GM19468 (cell line): ENCODE measurements at regions not wholly inside any gene's neighbourhood (a gene's known extent, or its start where the extent isn't known, plus 50 kb on each side); places are given as distances from the start of the nearest gene placed in this dataset.

ENCODE experiments used
- ATAC-seq: cut with Tn5 transposase; IDR thresholded peaks from one replicate; pipeline ENCODE4 v1.9.1; 2021; ENCODE audit warnings: mild to moderate bottlenecking, moderate library complexity, moderate number of reproducible peaks; ENCODE audit not compliant: unreplicated experiment; ENCODE audit errors: extremely low read depth

- no peak for ATAC-seq
These were observed 272.7 kb downstream of the SS18 start for GRCh38 chr18:25817546-25818237.

GRCh38 chr18:25815659-25816058, 274.8 kb downstream of the SS18 start:
- no peak for ATAC-seq

GRCh38 chr18:25814841-25815458, 275.5 kb downstream of the SS18 start:
- peak; percentile 82 for ATAC-seq

GRCh38 chr18:25813110-25813509, 277.3 kb downstream of the SS18 start:
- no peak for ATAC-seq

GRCh38 chr18:25810736-25811135, 279.7 kb downstream of the SS18 start:
- no peak for ATAC-seq

GRCh38 chr18:25805939-25806338, 284.5 kb downstream of the SS18 start:
- no peak for ATAC-seq

- ATAC-seq, result no peak
These were observed 285.1 kb downstream of the SS18 start for GRCh38 chr18:25805323-25805722.

- no peak for ATAC-seq
These were observed 291.2 kb downstream of the SS18 start for GRCh38 chr18:25799231-25799630.

GRCh38 chr18:25798046-25798445, 292.4 kb downstream of the SS18 start:
- no peak for ATAC-seq

GRCh38 chr18:25795213-25795612, 295.2 kb downstream of the SS18 start:
- no peak for ATAC-seq

- no peak for ATAC-seq
These were observed 303.1 kb downstream of the SS18 start for GRCh38 chr18:25787276-25787675.

- no peak for ATAC-seq
These were observed 303.7 kb downstream of the SS18 start for GRCh38 chr18:25786758-25787157.

GRCh38 chr18:25780105-25780504, 310.3 kb downstream of the SS18 start:
- ATAC-seq, result no peak

- no peak for ATAC-seq
These were observed 318.6 kb downstream of the SS18 start for GRCh38 chr18:25771796-25772195.

- no peak for ATAC-seq
These were observed 325.6 kb downstream of the SS18 start for GRCh38 chr18:25764777-25765176.

GRCh38 chr18:25759111-25759510, 331.3 kb downstream of the SS18 start:
- no peak for ATAC-seq

- no peak for ATAC-seq
These were observed 346.7 kb downstream of the SS18 start for GRCh38 chr18:25743646-25744151.

- no peak for ATAC-seq
These were observed 351.0 kb downstream of the SS18 start for GRCh38 chr18:25739376-25739775.

- no peak for ATAC-seq
These were observed 352.6 kb downstream of the SS18 start for GRCh38 chr18:25737710-25738311.

- ATAC-seq, result no peak
These were observed 353.9 kb downstream of the SS18 start for GRCh38 chr18:25736516-25736915.

- no peak for ATAC-seq
These were observed 355.0 kb downstream of the SS18 start for GRCh38 chr18:25735459-25735858.
